DOHH2 (cell line): ENCODE measurements at regions not wholly inside any gene's neighbourhood (a gene's known extent, or its start where the extent isn't known, plus 50 kb on each side); places are given as distances from the start of the nearest gene placed in this dataset.

Experiments used
- CTCF ChIP-seq: fragments of 200-600 bp; sonication (generic); IDR thresholded peaks from one replicate; pipeline ENCODE4 v1.5.1; 2014; ENCODE audit warnings: antibody characterized with exemption, mild to moderate bottlenecking, low read depth, low read length; ENCODE audit not compliant: poor library complexity, severe bottlenecking
- EZH2phosphoT487 ChIP-seq: fragments of 200-600 bp; sonication (generic); IDR thresholded peaks from 2 replicates; pipeline ENCODE4 v1.6.1; 2017; ENCODE audit warnings: borderline replicate concordance, mild to moderate bottlenecking, antibody characterized with exemption, low read length, moderate library complexity, mixed read lengths

GRCh38 chr13:36599641-36600040 lies 74.2 kb upstream of the SERTM1 start:
- TF ChIP-seq CTCF (no peak), EZH2phosphoT487 (no peak)
